Activated CD4-positive, alpha-beta T cell treated with anti-CD3 and anti-CD28 coated beads, Interleukin-2, amount 10 ng/mL, durations not matched to agents 7 days and 5 days (primary cell): ENCODE measurements at regions not wholly inside any gene's neighbourhood (a gene's known extent, or its start where the extent isn't known, plus 50 kb on each side); places are given as distances from the start of the nearest gene placed in this dataset.
"Not testable (repeated sequence)": the region's sequence is repeated elsewhere in the genome, so short reads cannot be mapped to it uniquely, and the experiment has no call there.

Experiments used
- CTCF ChIA-PET: fragments of 350-600 bp; sonication (Branson Sonifier 250); formaldehyde crosslinking; loops from one replicate; lab custom pipeline; 2021; ENCODE audit warnings: antibody characterized with exemption; lab: Charles Lee
- POLR2A ChIA-PET: fragments of 350-600 bp; sonication (Branson Sonifier 250); formaldehyde crosslinking; loops from one replicate; lab custom pipeline; 2021; ENCODE audit warnings: antibody characterized with exemption; lab: Charles Lee
- DNase-seq: peaks from one replicate; pipeline ENCODE4 v3.0.0-alpha.2; 2020
- H3K27ac Mint-ChIP-seq: one replicate; pipeline ENCODE4 v1.8.0; 2021; ENCODE audit warnings: mild to moderate bottlenecking, moderate library complexity, mixed read lengths
- H3K27me3 Mint-ChIP-seq: one replicate; pipeline ENCODE4 v1.8.0; 2021; ENCODE audit warnings: mixed read lengths
- H3K36me3 Mint-ChIP-seq: one replicate; pipeline ENCODE4 v1.8.0; 2021; ENCODE audit warnings: low read depth, mixed read lengths
- H3K4me1 Mint-ChIP-seq: one replicate; pipeline ENCODE4 v1.8.0; 2021; ENCODE audit warnings: mixed read lengths
- H3K4me3 Mint-ChIP-seq: one replicate; pipeline ENCODE4 v1.8.0; 2021; ENCODE audit warnings: mild to moderate bottlenecking, moderate library complexity, mixed read lengths
- H3K9me3 Mint-ChIP-seq: one replicate; pipeline ENCODE4 v1.8.0; 2021; ENCODE audit warnings: mixed read lengths

DNA sequence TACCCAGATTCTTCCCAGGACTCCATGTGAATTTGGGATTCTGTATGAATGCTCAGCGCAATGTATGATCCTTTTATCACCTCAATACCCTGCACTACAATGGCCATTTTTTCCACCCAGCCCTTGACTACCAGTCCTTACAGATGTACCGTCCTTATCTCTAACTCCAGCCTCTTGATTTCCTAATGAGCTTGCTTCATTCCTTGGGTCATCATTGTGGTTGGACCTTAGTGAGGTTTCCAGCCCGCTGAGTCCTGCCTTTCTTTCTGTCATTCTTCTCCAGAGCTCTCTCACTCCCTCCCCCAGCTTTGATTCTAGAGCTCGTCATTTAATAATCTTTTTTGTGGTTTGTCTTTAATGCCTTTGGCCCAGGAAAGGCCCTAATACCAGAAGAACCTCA lies 438.5 kb downstream of the ZNF536 start:
- POLR2A ChIA-PET = no interaction called here
- DNase-seq = no peak
- no peak overlapping the region for H3K4me3 Mint-ChIP-seq
- peaks cover 3% of the 10 kb centered on the region for H3K9me3 Mint-ChIP-seq
- no peak overlapping the region for H3K27ac Mint-ChIP-seq
- CTCF ChIA-PET = no interaction called here
- no peaks in the 10 kb centered on the region for H3K36me3 Mint-ChIP-seq
- no peaks in the 10 kb centered on the region for H3K27me3 Mint-ChIP-seq
- H3K4me1 Mint-ChIP-seq = no peaks in the 10 kb centered on the region

DNA sequence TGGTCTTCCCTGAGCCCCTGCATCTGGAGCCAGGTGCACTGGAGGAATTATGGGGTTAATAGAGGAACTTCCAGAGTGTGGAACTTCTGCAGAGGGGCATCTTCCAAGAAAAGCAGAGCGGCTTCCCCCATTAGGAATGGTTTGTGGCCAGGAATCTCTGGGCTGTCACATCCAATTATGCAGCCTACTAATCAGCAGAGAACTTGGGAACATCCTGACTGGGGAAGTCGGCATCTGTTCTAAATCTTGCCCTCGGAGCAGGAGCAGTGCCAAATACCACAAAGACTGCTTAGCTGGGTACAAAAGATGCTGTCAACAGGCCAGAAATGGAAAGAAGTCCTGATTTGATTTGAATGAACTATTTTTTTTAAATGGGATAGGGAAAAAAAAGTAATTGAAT lies 435.1 kb downstream of the ZNF536 start:
- H3K4me3 Mint-ChIP-seq = no peak overlapping the region
- CTCF ChIA-PET = no interaction called here
- H3K9me3 Mint-ChIP-seq = no peaks in the 10 kb centered on the region
- no peaks in the 10 kb centered on the region for H3K36me3 Mint-ChIP-seq
- no peaks in the 10 kb centered on the region for H3K4me1 Mint-ChIP-seq
- no peak for DNase-seq
- H3K27me3 Mint-ChIP-seq = no peaks in the 10 kb centered on the region
- no peak overlapping the region for H3K27ac Mint-ChIP-seq
- POLR2A ChIA-PET = no interaction called here

DNA sequence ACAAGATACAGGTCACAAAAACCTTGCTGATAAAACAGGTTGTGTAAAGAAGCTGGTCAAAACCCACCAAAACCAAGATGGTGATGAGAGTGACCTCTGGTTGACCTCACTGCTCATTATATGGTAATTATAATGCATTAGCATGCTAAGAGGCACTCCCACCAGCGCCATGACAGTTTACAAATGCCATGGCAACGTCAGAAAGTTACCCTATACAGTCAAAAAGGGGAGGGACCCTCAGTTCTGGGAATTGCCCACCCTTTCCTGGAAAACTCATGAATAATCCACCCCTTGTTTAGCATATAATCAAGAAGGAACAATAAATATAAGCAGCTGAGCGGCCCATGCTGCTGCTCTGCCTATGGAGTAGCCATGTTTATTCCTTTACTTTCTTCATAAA lies 434.1 kb downstream of the ZNF536 start:
- POLR2A ChIA-PET = no interaction called here
- DNase-seq = no peak
- H3K36me3 Mint-ChIP-seq = no peaks in the 10 kb centered on the region
- no peak overlapping the region for H3K4me3 Mint-ChIP-seq
- CTCF ChIA-PET = no interaction called here
- no peaks in the 10 kb centered on the region for H3K4me1 Mint-ChIP-seq
- no peaks in the 10 kb centered on the region for H3K27me3 Mint-ChIP-seq
- no peaks in the 10 kb centered on the region for H3K9me3 Mint-ChIP-seq
- H3K27ac Mint-ChIP-seq = no peak overlapping the region

DNA sequence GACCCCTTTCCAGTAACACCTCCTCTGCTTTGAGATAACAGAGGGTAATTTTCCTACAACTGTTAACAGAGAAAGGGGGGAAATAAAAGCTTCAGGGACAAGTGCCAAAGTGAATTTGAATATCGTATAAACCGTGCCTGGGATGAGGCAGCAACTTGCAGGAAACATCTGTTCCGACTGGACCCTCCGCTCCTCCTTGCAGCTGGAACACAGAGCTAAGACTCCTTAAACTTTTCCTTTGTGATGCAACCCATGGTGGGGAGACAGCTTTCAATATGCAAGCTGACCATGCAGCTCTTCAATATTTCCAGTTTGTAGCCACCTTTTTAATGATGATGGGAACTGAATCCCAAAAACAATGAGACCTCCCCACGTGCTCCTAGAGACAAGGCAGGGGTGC lies 432.6 kb downstream of the ZNF536 start:
- no peak for DNase-seq
- ChIA-PET POLR2A (no interaction called here), CTCF (interaction anchor here (1.3 kb wide), 1 partner anchor 56 kb away, joined by 3 read pairs; no protein-coding TSS in a partner anchor)
- Mint-ChIP-seq H3K4me1 (no peaks in the 10 kb centered on the region), H3K27ac (no peak overlapping the region), H3K27me3 (no peaks in the 10 kb centered on the region), H3K9me3 (no peaks in the 10 kb centered on the region), H3K4me3 (no peak overlapping the region), H3K36me3 (no peaks in the 10 kb centered on the region)

DNA sequence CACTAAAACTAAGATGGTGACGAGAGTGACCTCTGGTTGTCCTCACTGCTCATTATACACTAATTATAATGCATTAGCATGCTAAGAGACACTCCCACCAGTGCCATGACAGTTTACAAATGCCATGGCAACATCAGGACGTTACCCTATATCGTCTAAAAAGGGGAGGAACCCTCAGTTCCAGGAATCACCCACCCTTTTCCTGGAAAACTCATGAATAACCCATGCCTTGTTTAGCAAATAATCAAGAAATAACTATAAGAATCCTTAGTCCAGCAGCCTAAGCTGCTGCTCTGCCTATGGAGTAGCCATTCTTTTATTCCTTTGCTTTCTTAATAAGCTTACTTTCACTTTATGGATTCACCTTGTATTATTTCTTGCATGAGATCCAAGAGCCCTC lies 432.1 kb downstream of the ZNF536 start:
- H3K4me3 Mint-ChIP-seq, H3K36me3 Mint-ChIP-seq, DNase-seq, CTCF ChIA-PET, H3K27me3 Mint-ChIP-seq, H3K9me3 Mint-ChIP-seq, H3K4me1 Mint-ChIP-seq, H3K27ac Mint-ChIP-seq, POLR2A ChIA-PET: not testable (repeated sequence)

DNA sequence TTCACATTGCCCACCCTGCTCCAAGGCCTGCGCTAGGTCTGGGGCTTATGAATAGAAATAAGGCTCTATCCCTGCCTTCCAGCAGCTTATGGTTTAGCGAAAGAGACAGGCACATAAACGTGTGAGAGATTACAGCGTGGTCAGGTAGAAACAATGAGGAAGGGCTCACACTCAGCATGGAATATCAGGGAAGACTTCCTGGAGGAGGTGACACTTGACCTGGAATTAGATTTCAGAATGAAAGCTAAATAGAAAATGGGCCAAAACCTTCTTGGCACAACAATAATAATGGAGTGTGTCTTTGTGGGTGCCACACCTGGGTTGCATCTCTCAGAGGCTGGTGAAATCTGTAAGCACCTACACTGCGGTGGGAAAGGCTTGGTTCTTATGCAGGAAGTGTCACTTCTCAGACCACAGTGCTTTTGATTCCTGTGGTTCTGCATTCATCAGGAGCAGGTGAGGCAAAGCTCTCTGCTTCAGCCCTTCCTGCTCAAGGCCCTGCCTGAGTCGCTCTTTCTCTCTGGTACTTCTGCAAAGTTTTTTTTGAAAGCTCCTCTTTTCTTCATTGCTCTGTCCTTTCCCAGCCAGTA lies 430.3 kb downstream of the ZNF536 start:
- no peaks in the 10 kb centered on the region for H3K36me3 Mint-ChIP-seq
- POLR2A ChIA-PET = no interaction called here
- no peak overlapping the region for H3K4me3 Mint-ChIP-seq
- H3K4me1 Mint-ChIP-seq = no peaks in the 10 kb centered on the region
- CTCF ChIA-PET = no interaction called here
- no peaks in the 10 kb centered on the region for H3K9me3 Mint-ChIP-seq
- DNase-seq = no peak
- no peaks in the 10 kb centered on the region for H3K27me3 Mint-ChIP-seq
- H3K27ac Mint-ChIP-seq = no peak overlapping the region

DNA sequence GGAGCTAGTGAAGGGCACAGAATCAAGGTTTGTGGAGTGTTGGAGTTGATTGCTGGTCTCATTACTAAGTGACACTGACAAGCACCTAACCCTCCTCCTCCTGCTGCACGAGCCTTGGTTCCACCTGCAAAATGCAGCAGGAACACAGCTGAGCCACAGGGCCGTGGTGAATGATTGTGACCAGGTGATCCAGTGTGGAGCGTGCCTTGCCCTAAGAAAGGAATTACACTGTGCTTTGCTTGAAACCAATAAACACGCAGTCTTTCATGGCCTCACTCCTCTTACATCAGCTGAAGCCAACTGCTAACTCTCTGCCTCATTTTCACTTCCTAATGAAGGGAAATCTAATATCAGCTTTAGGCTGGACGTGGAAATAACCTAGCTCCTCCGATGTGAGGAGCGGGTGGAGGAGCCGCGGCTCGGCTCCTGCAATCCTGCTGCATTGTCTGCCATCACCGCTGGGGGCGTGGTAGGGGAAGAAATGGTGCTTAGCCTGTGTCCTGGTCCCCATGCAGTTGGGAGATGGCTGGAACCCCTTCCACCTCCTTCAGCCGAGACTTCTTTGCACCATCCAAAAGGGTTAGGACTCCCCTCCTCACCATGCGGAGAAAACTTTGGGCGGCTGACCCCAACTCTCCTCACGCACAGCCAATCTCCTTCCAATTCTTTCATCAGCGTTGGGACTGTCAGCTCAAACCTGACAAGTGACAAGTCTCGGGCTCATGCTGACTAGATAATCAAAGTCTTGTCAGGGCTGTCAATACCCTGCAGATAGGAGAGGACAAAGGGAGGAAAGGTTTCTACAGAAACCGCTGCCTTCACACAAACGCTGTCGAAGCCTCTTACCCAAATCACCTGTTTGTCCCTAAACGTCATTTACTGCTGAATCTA lies 427.9 kb downstream of the ZNF536 start:
- peak; percentile 31 for DNase-seq
- Mint-ChIP-seq H3K36me3 (no peaks in the 10 kb centered on the region), H3K4me3 (no peak overlapping the region), H3K4me1 (no peaks in the 10 kb centered on the region), H3K27ac (no peak overlapping the region), H3K9me3 (no peaks in the 10 kb centered on the region), H3K27me3 (no peaks in the 10 kb centered on the region)
- CTCF ChIA-PET = no interaction called here
- POLR2A ChIA-PET = no interaction called here

DNA sequence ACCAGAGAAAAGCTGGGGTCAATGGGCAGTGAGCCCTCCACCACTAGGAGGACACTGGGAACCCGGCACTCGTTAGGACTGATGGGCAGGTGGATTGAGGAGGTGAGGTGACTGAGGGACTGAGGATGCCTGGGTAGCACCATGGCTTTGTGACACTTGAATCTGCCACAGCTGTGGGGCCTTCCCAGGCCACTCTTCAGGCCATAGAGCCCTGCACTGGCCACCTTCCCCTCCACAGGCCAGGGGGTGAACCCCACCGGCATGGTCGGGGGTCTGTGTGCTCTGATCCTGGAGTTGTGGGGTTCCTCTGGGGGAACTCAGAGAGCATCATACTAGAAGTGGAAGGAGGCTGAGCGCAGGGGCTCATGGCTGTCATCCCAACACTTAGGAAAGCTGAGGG lies 423.5 kb downstream of the ZNF536 start:
- POLR2A ChIA-PET = no interaction called here
- H3K4me3 Mint-ChIP-seq = no peak overlapping the region
- H3K9me3 Mint-ChIP-seq = no peaks in the 10 kb centered on the region
- CTCF ChIA-PET = no interaction called here
- no peaks in the 10 kb centered on the region for H3K27me3 Mint-ChIP-seq
- no peaks in the 10 kb centered on the region for H3K4me1 Mint-ChIP-seq
- H3K27ac Mint-ChIP-seq = no peak overlapping the region
- H3K36me3 Mint-ChIP-seq = no peaks in the 10 kb centered on the region
- no peak for DNase-seq

DNA sequence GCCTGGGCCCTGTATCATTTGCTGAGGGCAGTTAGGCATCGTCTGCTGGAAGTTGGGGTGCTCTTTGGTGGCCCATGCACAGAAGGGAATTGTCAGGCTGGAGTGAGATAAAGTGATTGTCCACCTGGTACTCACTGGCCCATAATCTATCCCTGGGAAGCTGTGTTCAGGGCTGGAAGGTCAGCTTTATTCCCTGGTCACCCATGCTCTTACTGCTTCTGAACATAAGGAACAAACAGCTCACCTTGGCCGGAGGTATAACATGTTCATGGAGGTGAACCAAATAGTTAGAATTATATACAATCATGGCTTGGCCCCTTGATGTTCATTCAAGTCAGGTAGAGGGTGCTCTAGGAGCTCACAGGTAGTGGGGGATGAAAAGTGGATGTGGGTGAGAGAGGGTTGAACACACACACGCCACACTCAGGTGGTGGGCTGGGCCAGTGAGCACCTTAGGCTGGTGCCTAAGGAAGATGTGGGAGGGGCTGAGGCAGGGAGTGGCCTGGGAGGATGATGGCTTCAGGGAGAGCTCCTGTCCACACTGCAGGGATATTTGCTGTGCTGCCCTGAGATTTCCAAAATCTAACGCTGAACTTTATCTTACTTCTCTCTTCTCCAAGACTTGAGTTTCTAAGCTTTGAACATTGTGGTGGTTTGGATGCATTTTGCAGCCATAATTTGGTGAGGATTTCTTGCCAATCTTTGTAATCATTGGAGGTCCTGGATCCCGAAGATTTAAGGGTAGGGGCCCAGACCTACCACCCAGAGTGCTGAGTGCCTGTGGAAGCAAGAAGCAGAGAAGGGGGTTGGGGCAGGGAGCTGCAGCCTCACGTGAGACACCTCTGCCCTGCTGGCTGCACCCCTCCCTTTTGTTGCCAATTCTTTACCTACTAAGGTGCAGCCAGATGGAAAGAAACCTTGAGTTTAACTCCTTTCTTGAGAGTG lies 420.6 kb downstream of the ZNF536 start:
- Mint-ChIP-seq H3K4me1 (no peaks in the 10 kb centered on the region), H3K36me3 (no peaks in the 10 kb centered on the region), H3K27me3 (no peaks in the 10 kb centered on the region), H3K9me3 (no peaks in the 10 kb centered on the region), H3K4me3 (no peak overlapping the region), H3K27ac (no peak overlapping the region)
- ChIA-PET POLR2A (no interaction called here), CTCF (no interaction called here)
- DNase-seq = no peak

DNA sequence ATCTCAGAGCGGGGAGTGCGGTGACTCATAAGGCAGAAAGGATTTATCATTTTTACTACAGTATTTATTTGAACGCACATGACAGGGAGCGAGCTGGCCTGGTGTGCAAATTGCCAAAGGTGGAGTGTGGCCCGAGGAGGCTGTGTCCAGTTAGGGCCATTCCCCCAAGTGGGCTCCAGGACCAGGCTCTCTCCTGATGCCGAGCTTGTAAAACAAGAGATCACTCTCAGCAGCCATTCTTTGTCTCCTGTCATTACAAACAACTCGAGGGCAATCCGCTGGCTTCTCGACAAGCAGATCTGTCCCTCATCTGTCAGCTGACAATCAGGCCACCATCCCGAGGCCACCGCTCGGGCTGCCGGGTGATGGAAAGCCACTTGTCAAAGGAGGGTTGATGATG lies 418.9 kb downstream of the ZNF536 start:
- ChIA-PET CTCF (no interaction called here), POLR2A (no interaction called here)
- Mint-ChIP-seq H3K27ac (no peak overlapping the region), H3K9me3 (no peaks in the 10 kb centered on the region), H3K4me3 (no peak overlapping the region), H3K36me3 (no peaks in the 10 kb centered on the region), H3K27me3 (no peaks in the 10 kb centered on the region), H3K4me1 (no peaks in the 10 kb centered on the region)
- no peak for DNase-seq

- no peak overlapping the region for H3K4me3 Mint-ChIP-seq
- H3K4me1 Mint-ChIP-seq = no peaks in the 10 kb centered on the region
- H3K27ac Mint-ChIP-seq = no peak overlapping the region
- POLR2A ChIA-PET = no interaction called here
- H3K27me3 Mint-ChIP-seq = no peaks in the 10 kb centered on the region
- H3K36me3 Mint-ChIP-seq = no peaks in the 10 kb centered on the region
- DNase-seq = no peak
- H3K9me3 Mint-ChIP-seq = no peaks in the 10 kb centered on the region
- CTCF ChIA-PET = no interaction called here
Measured at GRCh38 chr19:30790056-30790680, 418.0 kb downstream of the ZNF536 start.

DNA sequence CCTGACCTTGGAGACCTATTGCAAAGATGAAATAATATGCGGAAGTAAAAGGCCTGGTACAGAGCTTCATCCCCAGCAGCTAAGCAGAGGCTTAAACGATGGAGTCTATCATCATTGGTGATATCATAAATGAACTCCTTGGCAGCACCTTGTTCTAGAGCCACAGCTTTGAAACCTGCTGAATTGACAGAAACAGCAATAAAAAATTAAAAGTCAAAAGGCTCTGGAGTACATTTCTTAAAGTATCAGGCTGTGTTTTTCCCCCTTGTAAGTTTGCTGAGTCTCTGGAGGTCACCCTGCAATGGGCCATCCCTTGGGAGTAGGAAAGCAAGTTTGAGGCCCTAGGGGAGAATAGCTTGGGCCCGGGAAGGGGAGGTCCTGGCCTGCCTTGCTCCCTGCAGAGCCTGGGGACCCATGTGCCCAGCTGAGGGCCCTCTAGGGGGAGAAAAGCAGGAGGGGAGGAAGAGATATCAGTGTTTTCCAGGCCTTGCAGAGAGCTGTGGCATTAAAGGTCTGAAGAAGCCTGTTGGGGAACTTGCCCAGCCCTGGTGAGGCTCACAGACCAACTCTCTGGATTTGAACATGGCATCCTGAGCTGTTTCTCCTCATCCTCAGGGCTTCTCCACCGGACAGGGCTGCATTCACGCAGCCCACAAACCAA lies 416.1 kb downstream of the ZNF536 start:
- POLR2A ChIA-PET = no interaction called here
- CTCF ChIA-PET = no interaction called here
- DNase-seq = no peak
- H3K4me3 Mint-ChIP-seq = no peak overlapping the region
- no peaks in the 10 kb centered on the region for H3K27me3 Mint-ChIP-seq
- H3K9me3 Mint-ChIP-seq = no peaks in the 10 kb centered on the region
- no peaks in the 10 kb centered on the region for H3K36me3 Mint-ChIP-seq
- H3K27ac Mint-ChIP-seq = no peak overlapping the region
- H3K4me1 Mint-ChIP-seq = no peaks in the 10 kb centered on the region
